ENCODE measurements at regions not wholly inside any gene's neighbourhood (a gene's known extent, or its start where the extent isn't known, plus 50 kb on each side); places are given as distances from the start of the nearest gene placed in this dataset.

DNA sequence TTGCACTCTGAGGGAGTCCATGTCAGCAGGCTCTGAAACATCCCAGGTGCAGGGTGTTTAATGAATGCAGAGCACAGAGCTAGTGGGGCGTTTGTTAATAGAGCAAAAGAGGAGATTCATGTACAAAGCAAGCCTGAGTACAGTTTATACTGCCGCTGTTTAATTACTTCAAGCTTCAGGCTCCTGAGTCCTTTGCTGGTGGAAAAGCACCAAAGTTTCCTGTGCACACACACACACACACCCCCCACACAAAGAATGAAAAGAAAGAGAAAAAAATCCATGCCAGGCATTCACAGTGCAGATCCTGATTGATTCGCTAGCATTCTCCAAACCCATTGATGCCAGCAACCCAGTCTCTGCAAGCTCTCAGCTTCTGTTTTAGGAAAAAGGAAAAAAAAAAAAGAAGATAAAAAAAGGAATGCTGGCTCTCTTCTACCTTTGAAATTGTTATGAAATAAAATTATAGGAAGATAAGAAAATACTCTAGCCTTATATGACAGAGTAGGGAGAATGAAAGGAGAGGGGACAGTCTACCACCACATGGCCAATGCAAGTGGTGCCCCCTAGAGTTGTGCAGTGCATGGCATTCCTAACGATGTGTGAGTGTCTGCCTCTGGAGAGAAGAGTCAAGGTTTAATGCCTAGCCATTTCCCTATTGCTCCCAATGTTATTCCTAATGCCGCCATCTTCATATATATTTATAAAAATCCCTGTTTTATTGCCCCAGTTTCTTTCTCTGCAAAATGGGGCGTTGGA is 216.5 kb downstream of the TMEM114 start:
- FAIRE-seq: no peak
- H3K27ac ChIP-seq (ENCODE audit: control insufficient read depth, insufficient read depth, low read length): no peak overlapping the region
- H3K79me2 ChIP-seq (ENCODE audit: control insufficient read depth, insufficient read depth, low read length): no peaks in the 10 kb centered on the region
- H3K9ac ChIP-seq (ENCODE audit: control insufficient read depth, extremely low read depth, insufficient read depth, low read length): no peak overlapping the region
- H3K36me3 ChIP-seq (ENCODE audit: control insufficient read depth in 2 of 2, extremely low read depth in 1 of 2, insufficient read depth in 2 of 2, low read length in 2 of 2): no peaks in the 10 kb centered on the region
- H3K27me3 ChIP-seq (ENCODE audit: control insufficient read depth, extremely low read depth, insufficient read depth, low read length): no peaks in the 10 kb centered on the region
- no peaks in the 10 kb centered on the region for H4K20me1 ChIP-seq (ENCODE audit: control insufficient read depth, extremely low read depth, insufficient read depth, low read length)
- DNase-seq (ENCODE audit: low read depth, low spot score): no peak
- no peaks in the 10 kb centered on the region for H3K4me1 ChIP-seq (ENCODE audit: control insufficient read depth, extremely low read depth, insufficient read depth, low read length)
- H3K9me1 ChIP-seq (ENCODE audit: control insufficient read depth, extremely low read depth, insufficient read depth, low read length): no peaks in the 10 kb centered on the region
- no peak overlapping the region for H2AFZ ChIP-seq (ENCODE audit: control insufficient read depth, low read length)
- dilution Hi-C loops (cut with MboI; ENCODE audit: extremely low pct_ligation_motif_present, low sequenced_read_pairs): no loop called here
- H3K4me3 ChIP-seq (ENCODE audit: control insufficient read depth in 2 of 3, extremely low read depth in 1 of 3, insufficient read depth in 2 of 3, low read depth in 1 of 3, low read length in 3 of 3): no peak overlapping the region
- no peak overlapping the region for H3K4me2 ChIP-seq (ENCODE audit: control insufficient read depth, extremely low read depth, insufficient read depth, low read depth, low read length)
- TF ChIP-seq, protein P1, sequence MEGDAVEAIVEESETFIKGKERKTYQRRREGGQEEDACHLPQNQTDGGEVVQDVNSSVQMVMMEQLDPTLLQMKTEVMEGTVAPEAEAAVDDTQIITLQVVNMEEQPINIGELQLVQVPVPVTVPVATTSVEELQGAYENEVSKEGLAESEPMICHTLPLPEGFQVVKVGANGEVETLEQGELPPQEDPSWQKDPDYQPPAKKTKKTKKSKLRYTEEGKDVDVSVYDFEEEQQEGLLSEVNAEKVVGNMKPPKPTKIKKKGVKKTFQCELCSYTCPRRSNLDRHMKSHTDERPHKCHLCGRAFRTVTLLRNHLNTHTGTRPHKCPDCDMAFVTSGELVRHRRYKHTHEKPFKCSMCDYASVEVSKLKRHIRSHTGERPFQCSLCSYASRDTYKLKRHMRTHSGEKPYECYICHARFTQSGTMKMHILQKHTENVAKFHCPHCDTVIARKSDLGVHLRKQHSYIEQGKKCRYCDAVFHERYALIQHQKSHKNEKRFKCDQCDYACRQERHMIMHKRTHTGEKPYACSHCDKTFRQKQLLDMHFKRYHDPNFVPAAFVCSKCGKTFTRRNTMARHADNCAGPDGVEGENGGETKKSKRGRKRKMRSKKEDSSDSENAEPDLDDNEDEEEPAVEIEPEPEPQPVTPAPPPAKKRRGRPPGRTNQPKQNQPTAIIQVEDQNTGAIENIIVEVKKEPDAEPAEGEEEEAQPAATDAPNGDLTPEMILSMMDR (optimal IDR thresholded peaks at IDR 0.05 in 1 of 3, IDR thresholded peaks at IDR 0.05 in 1 of 3, conservative IDR thresholded peaks at IDR 0.05 in 1 of 3; ENCODE audit: extremely low read depth in 1 of 3, insufficient read depth in 2 of 3, low read length in 3 of 3): no peak
- TF ChIP-seq EZH2 (IDR thresholded peaks at IDR 0.05; ENCODE audit: low read length): no peak
- H3K9me3 ChIP-seq (ENCODE audit: control insufficient read depth, low read depth, low read length): no peaks in the 10 kb centered on the region

DNA sequence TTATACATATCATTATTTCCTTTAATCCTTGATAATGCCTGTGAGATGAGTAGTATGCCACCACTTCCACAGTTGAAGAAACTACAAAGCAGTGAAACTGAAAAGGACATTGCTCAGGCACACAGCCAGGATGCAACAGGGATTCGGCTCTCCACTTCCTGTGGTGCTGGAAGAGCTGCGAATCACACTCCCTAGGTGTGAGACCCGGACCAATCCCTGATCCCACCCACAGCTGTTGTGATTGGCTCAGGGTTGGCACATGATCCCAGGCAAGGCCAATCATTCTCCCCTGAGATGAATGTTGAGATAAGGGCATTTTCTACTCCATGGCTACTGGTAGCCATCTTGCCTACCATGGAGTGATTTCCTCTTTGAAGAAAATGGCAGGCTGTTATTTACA is 218.2 kb downstream of the TMEM114 start:
- no peaks in the 10 kb centered on the region for H3K27me3 ChIP-seq (ENCODE audit: control insufficient read depth, extremely low read depth, insufficient read depth, low read length)
- H3K4me3 ChIP-seq (ENCODE audit: control insufficient read depth in 2 of 3, extremely low read depth in 1 of 3, insufficient read depth in 2 of 3, low read depth in 1 of 3, low read length in 3 of 3): no peak overlapping the region
- H3K9ac ChIP-seq (ENCODE audit: control insufficient read depth, extremely low read depth, insufficient read depth, low read length): no peak overlapping the region
- DNase-seq (ENCODE audit: low read depth, low spot score) (no peak), FAIRE-seq (no peak)
- H3K4me1 ChIP-seq (ENCODE audit: control insufficient read depth, extremely low read depth, insufficient read depth, low read length): no peaks in the 10 kb centered on the region
- H3K9me1 ChIP-seq (ENCODE audit: control insufficient read depth, extremely low read depth, insufficient read depth, low read length): no peaks in the 10 kb centered on the region
- no peak overlapping the region for H3K4me2 ChIP-seq (ENCODE audit: control insufficient read depth, extremely low read depth, insufficient read depth, low read depth, low read length)
- no peaks in the 10 kb centered on the region for H3K36me3 ChIP-seq (ENCODE audit: control insufficient read depth in 2 of 2, extremely low read depth in 1 of 2, insufficient read depth in 2 of 2, low read length in 2 of 2)
- no peak overlapping the region for H2AFZ ChIP-seq (ENCODE audit: control insufficient read depth, low read length)
- H3K27ac ChIP-seq (ENCODE audit: control insufficient read depth, insufficient read depth, low read length): no peak overlapping the region
- no peaks in the 10 kb centered on the region for H3K9me3 ChIP-seq (ENCODE audit: control insufficient read depth, low read depth, low read length)
- no peaks in the 10 kb centered on the region for H3K79me2 ChIP-seq (ENCODE audit: control insufficient read depth, insufficient read depth, low read length)
- TF ChIP-seq EZH2 (IDR thresholded peaks at IDR 0.05; ENCODE audit: low read length): no peak
- TF ChIP-seq, protein P1 (optimal IDR thresholded peaks at IDR 0.05 in 1 of 3, IDR thresholded peaks at IDR 0.05 in 1 of 3, conservative IDR thresholded peaks at IDR 0.05 in 1 of 3; ENCODE audit: extremely low read depth in 1 of 3, insufficient read depth in 2 of 3, low read length in 3 of 3): no peak
- dilution Hi-C loops (cut with MboI; ENCODE audit: extremely low pct_ligation_motif_present, low sequenced_read_pairs): no loop called here
- no peaks in the 10 kb centered on the region for H4K20me1 ChIP-seq (ENCODE audit: control insufficient read depth, extremely low read depth, insufficient read depth, low read length)
